ENCODE measurements at regions not wholly inside any gene's neighbourhood (a gene's known extent, or its start where the extent isn't known, plus 50 kb on each side); places are given as distances from the start of the nearest gene placed in this dataset.

DNA sequence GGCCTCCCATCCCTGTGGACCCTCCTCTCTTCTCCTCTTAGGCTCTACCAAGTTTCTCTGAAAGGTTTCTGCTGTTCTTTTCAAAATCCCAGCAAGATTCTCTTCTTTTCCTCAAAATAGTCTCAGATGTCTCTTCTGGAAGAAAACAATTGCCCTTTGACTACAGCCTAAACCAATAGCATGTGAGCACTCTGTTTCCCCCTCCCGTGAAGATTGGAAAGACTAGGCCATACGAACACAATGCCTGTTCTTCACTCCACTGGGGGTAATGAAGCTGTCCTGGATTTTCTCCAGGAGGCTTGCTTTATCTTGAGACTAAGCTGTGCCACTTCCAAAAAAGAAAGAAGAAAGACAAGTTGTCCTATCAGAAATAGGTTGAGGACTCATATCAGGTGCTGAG is 178.7 kb upstream of the MCTP2 start:
- TF ChIP-seq, protein P1, sequence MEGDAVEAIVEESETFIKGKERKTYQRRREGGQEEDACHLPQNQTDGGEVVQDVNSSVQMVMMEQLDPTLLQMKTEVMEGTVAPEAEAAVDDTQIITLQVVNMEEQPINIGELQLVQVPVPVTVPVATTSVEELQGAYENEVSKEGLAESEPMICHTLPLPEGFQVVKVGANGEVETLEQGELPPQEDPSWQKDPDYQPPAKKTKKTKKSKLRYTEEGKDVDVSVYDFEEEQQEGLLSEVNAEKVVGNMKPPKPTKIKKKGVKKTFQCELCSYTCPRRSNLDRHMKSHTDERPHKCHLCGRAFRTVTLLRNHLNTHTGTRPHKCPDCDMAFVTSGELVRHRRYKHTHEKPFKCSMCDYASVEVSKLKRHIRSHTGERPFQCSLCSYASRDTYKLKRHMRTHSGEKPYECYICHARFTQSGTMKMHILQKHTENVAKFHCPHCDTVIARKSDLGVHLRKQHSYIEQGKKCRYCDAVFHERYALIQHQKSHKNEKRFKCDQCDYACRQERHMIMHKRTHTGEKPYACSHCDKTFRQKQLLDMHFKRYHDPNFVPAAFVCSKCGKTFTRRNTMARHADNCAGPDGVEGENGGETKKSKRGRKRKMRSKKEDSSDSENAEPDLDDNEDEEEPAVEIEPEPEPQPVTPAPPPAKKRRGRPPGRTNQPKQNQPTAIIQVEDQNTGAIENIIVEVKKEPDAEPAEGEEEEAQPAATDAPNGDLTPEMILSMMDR (IDR thresholded peaks at IDR 0.05; ENCODE audit: poor library complexity), result no peak
- TF ChIP-seq EZH2phosphoT487 (IDR thresholded peaks at IDR 0.05; ENCODE audit: low read depth, severe bottlenecking, unreplicated experiment), result no peak

Measured in hepatocyte (in vitro differentiated cells).